ENCODE measurements at regions not wholly inside any gene's neighbourhood (a gene's known extent, or its start where the extent isn't known, plus 50 kb on each side); places are given as distances from the start of the nearest gene placed in this dataset.

- intact Hi-C loops (cut with DNase I) = no loop called here
- peak; percentile 88 for DNase-seq (ENCODE audit: extremely low spot score)
- Histone ChIP-seq H3K36me3 (no peaks in the 10 kb centered on the region), H3K4me1 (no peaks in the 10 kb centered on the region), H3K9me3 (peaks cover 0 to 6% (median 0%) of the 10 kb centered on the region in 4 donors), H3K27ac (replicated peaks in 1 of 4) (no peak overlapping the region), H3K27me3 (peaks cover 0 to 10% (median 0%) of the 10 kb centered on the region in 4 donors), H3K4me3 (no peak overlapping the region)
- 64% methylated on average over 15 of the region's 15 CpGs for WGBS
- no peak for TF ChIP-seq CTCF (IDR thresholded peaks at IDR 0.05)
- TF ChIP-seq POLR2A (IDR thresholded peaks at IDR 0.05; ENCODE audit: low read depth) = no peak
- no peak for TF ChIP-seq POLR2AphosphoS5 (IDR thresholded peaks at IDR 0.05)
- no peak for TF ChIP-seq EP300 (IDR thresholded peaks at IDR 0.05)
Observed at GRCh38 chr2:175630280-175631244, 371.5 kb downstream of the LNPK start.

- Histone ChIP-seq H3K9me3 (peaks cover 0 to 6% (median 0%) of the 10 kb centered on the region in 4 donors), H3K27me3 (peaks cover 0 to 10% (median 0%) of the 10 kb centered on the region in 4 donors), H3K36me3 (no peaks in the 10 kb centered on the region), H3K27ac (replicated peaks in 1 of 4) (no peak overlapping the region), H3K4me1 (no peaks in the 10 kb centered on the region), H3K4me3 (no peak overlapping the region)
- TF ChIP-seq CTCF (IDR thresholded peaks at IDR 0.05) (no peak), POLR2A (IDR thresholded peaks at IDR 0.05; ENCODE audit: low read depth) (no peak), EP300 (IDR thresholded peaks at IDR 0.05) (no peak), POLR2AphosphoS5 (IDR thresholded peaks at IDR 0.05) (no peak)
- intact Hi-C loops (cut with DNase I) = no loop called here
- peak; percentile 70 for DNase-seq (ENCODE audit: extremely low spot score)
Observed at GRCh38 chr2:175628243-175628642, 373.8 kb downstream of the LNPK start.

- Histone ChIP-seq H3K27me3 (peaks cover 0 to 10% (median 0%) of the 10 kb centered on the region in 4 donors), H3K9me3 (peaks cover 0 to 6% (median 0%) of the 10 kb centered on the region in 4 donors), H3K27ac (replicated peaks in 1 of 4) (no peak overlapping the region), H3K4me3 (no peak overlapping the region), H3K36me3 (no peaks in the 10 kb centered on the region), H3K4me1 (no peaks in the 10 kb centered on the region)
- intact Hi-C loops (cut with DNase I) = no loop called here
- TF ChIP-seq CTCF (IDR thresholded peaks at IDR 0.05) = no peak
- no peak for TF ChIP-seq POLR2AphosphoS5 (IDR thresholded peaks at IDR 0.05)
- DNase-seq (ENCODE audit: extremely low spot score) = no peak
Observed at GRCh38 chr2:175627405-175627804, 374.7 kb downstream of the LNPK start.

- peak; percentile 39 for DNase-seq (ENCODE audit: extremely low spot score)
- Histone ChIP-seq H3K9me3 (peaks cover 0 to 6% (median 0%) of the 10 kb centered on the region in 4 donors), H3K27ac (replicated peaks in 1 of 4) (no peak overlapping the region), H3K4me3 (no peak overlapping the region), H3K4me1 (no peaks in the 10 kb centered on the region), H3K27me3 (peaks cover 0 to 12% (median 0%) of the 10 kb centered on the region in 4 donors), H3K36me3 (no peaks in the 10 kb centered on the region)
- no peak for TF ChIP-seq POLR2A (IDR thresholded peaks at IDR 0.05; ENCODE audit: low read depth)
- no peak for TF ChIP-seq POLR2AphosphoS5 (IDR thresholded peaks at IDR 0.05)
- TF ChIP-seq EP300 (IDR thresholded peaks at IDR 0.05) = no peak
- no peak for TF ChIP-seq CTCF (IDR thresholded peaks at IDR 0.05)
- intact Hi-C loops (cut with DNase I) = no loop called here
- WGBS = 84% methylated on average over 4 of the region's 4 CpGs
Observed at GRCh38 chr2:175626796-175627195, 375.3 kb downstream of the LNPK start.

Measured in esophagus muscularis mucosa (tissue), 4 donors.